HG02973 (cell line): ENCODE measurements at regions not wholly inside any gene's neighbourhood (a gene's known extent, or its start where the extent isn't known, plus 50 kb on each side); places are given as distances from the start of the nearest gene placed in this dataset.

Experiments
- ATAC-seq: cut with Tn5 transposase; IDR thresholded peaks from one replicate; pipeline ENCODE4 v1.9.1; 2021; ENCODE audit warnings: moderate library complexity; ENCODE audit not compliant: unreplicated experiment

DNA sequence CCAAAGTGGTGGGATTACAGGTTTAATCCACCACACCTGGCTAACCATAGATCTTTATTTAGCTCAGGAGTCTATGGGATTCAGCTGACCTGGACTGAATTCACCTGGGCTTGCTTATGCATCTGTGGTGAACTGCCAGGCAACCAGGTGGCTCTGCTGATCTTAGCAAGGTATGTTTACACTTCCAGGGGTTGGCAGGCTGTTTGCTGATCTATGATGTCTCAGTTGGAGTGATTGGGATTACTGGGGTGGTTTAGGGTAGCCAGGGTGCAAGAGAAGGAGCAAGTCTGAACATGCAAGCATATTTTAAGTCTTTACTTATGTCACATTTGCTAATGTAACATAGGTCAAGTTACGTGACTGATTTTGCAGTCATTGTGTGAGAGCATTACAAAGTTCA, 63.6 kb upstream of the JAK2 start:
- no peak for ATAC-seq

DNA sequence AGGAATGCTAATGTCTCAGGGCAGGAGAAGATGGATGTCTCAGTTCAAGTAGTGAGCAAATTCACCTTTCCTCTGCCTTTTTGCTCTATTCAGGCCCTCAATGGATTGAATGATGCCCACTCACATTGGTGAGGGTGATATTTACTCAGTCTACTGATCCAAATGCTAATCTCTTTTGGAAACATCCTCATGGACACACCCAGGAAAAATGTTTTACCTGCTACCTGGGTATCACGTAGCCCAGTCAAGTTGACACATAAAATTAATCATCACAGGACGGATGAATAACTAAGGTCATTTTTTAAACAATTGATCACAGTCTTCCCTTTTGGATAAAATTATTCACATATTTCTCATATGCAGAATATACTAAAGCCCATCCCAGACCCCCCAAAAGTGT, 63.0 kb upstream of the JAK2 start:
- no peak for ATAC-seq

- no peak for ATAC-seq
Observed at GRCh38 chr9:4922730-4923129, 62.3 kb upstream of the JAK2 start.

DNA sequence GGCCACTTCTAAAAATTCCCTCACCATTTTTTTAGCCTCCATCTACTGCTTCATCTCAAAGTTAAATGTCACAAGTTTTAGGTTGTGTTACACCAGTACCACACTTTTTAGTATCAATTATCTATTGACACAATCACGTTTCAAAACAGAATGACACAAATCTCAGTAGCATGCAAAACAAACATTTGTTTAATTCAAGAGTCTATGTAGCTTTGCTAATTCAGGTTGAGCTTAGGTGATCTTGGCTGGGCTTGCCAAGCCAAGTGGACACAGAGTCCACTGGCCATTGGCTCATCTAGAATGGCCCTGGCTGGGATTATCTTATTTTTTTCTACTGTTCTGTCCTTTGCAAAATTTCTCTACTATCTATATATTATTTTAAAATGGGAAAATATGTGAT, 61.9 kb upstream of the JAK2 start:
- ATAC-seq = no peak

GRCh38 chr9:4923580-4924544, 61.2 kb upstream of the JAK2 start:
- ATAC-seq = peak; percentile 51

DNA sequence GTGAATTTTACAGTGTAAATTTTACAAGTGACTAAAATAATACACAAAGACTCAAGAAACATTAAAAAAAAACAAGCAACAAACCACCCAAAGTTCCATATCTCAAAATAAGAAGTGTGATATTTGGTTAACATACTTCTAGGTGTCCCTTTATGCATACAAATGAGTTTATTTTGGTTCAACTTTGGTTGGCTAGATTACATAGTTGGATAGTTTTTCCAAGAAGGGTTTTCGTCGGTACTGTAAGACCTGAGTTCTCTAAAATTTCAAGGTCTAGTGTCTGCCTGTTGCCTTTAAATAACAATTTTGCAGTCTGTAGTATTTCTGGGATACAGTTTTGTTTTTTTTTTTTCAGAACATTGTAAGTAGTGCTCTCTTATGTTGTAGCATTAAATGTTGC, 58.8 kb upstream of the JAK2 start:
- ATAC-seq = no peak

DNA sequence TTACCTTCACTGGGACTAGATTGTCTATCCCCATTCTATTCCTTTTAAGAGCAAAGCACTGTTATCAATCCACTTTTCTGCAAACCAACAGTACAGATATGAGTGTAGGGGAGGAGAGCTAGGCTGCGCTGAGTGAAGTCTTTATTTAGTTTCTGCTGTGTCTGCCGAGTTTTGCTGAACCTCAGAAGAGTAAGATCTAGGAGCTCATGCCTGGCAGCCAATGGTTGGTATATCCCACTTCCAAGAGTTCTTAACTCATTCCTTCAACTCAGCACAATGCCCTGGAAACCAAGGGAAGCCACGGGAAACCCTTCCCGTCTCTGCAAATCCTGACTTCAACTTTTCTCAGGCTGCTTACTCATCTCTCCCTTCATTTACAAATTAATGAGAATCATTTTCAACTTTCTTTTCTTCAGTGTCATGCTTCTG, 58.0 kb upstream of the JAK2 start:
- peak; percentile 53 for ATAC-seq

DNA sequence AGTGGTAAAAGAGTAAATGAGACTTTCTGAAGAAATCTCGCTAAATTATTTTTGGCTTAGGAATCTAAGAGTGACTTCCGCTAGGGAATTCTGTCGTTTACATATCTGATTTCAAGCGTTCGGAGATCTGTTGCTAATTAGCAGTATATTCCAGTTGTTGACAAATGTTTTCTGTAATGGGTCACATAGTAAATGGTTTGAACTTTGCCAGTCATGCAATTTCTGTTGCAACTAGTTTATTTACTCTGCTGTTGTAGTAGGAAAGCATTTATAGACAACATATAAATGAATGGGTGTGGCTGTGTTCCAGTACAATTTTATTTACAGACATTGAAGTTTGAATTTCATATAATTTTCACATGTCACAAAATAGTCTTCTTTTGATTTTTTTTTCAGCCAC, 57.4 kb upstream of the JAK2 start:
- no peak for ATAC-seq

DNA sequence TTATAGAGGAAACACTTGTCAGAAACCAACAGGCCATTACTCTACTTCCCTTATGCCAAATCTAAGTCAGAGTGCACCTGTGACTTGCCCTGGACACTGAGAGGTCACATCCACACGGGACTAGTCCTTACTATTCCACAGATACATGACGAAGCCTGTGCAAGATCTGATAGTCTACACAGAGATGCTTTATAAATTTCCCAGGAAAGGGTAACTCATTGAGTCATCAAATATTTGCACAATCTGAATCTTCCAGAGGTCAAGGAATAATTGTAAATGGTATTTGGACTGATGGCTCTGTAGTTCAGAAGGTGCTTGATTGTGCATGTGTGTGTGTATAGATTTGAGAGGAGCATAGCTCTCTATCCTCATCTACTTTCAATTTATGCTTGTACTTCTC, 55.2 kb upstream of the JAK2 start:
- ATAC-seq = no peak

DNA sequence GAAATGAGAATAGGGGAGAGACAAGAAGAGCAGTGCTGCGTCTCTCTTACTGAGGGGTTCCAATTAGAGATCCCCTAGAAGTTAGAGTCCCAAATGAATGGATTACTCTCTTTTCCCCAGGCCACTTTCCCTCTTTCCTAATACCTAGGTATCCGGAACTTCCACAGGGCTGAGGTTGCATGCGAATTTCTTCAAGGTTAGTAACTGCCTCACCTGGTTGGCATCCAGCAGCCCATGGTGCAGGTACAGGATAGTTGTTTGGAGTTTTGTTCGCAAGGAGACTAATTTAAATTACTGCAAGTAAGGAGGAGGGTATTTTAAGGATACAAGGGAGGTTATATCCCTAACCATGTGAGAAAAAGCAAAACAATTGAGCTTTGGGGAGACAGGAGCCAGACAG, 52.4 kb upstream of the JAK2 start:
- ATAC-seq = no peak

DNA sequence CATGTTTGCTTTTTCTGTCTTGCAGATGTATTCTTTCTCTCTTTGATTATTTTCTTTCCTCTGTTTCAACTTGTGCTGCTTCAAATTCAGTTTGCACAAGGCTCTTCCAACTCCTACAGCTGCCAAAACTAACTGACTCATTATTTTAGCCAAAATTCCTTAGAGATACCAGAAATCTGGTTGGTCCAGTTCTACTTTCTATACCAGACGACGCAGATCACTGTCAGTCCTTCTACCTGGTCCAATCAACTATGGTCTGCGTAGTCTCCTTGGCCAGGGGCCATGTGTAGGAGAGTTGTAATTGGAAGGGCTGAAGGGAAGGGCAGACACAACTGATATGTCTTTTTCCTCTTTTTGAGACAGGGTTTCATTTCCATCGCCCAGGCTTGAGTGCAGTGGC, 51.9 kb upstream of the JAK2 start:
- no peak for ATAC-seq

DNA sequence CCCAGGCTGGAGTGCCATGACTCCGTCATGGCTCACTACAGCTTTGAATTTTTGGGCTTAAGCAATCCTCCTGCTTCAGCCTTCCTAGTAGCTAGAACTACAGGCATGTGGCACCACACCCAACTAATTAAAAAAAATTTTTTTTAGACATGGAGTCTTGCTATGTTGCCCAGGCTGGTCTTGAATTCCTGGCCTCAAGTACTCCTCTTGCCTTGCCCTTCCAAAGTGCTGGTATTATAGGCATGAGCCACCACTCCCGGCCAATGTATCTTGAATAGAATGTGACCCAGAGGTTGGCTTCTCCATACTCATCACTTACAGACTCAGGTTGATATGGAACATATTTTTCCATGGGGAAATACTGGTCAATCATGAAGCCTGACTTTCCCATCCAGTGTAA, 51.2 kb upstream of the JAK2 start:
- ATAC-seq = no peak

DNA sequence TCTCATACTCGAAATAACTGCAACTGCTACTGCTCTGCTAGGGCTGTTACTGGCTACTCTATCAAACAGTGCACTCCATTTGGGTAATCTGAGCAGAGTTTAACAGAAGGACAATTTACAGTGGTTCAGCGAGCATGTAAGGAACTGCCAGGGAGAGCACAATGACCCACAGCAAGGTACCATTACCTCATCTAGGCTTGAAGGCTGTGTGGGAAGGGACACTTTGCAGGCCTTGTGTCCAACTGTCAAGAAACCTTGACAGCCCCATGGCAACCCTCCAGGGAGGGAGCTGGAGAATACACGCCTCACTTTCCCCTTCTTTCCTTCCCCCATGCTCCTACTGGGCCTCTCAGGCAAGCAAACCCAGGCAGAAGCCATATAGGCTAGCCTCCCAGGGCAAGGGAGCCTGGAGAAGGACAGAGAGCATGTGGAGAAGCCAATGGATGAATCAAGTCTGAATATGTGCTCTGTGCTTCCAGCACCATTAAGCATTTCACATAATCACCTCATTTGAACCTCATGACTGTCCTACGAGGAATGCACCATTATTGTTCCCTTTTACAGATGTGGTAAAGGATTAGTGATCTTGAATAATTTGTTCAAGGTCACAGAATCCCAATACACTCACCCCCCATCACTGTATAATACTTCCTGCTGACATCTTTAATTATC, 49.9 kb upstream of the JAK2 start:
- ATAC-seq = no peak
